ENCODE measurements at regions not wholly inside any gene's neighbourhood (a gene's known extent, or its start where the extent isn't known, plus 50 kb on each side); places are given as distances from the start of the nearest gene placed in this dataset.
"Not testable (repeated sequence)": the region's sequence is repeated elsewhere in the genome, so short reads cannot be mapped to it uniquely, and the experiment has no call there.

DNA sequence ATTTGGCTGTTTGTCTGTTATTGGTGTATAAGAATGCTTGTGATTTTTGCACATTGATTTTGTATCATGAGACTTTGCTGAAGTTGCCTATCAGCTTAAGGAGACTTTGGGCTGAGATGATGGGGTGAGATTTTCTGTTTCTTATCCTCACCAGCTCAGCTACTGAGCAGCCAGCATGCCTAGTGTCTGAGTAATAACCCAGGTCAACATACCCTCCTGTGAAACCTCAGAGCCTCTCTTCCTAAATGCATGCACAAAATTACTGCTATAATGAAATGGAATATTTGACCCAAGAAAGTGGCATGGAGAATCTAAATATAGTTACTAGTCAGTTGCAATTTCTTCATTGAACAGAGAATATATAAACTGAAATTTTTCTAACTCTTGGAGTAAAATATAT lies 220.8 kb downstream of the MINAR1 start:
- TF ChIP-seq CREB1 (IDR thresholded peaks at IDR 0.05); EZH2 (IDR thresholded peaks at IDR 0.05; ENCODE audit: low read depth, low read length, severe bottlenecking); POLR2A (IDR thresholded peaks at IDR 0.05; ENCODE audit: control extremely low read depth in 1 of 2, low read depth in 2 of 2, low read length in 2 of 2); CBX8 (IDR thresholded peaks at IDR 0.05; ENCODE audit: borderline replicate concordance, low read depth, low read length); ZNF274 (IDR thresholded peaks at IDR 0.05; ENCODE audit: borderline replicate concordance, extremely low read depth, low read length); CHD1 (IDR thresholded peaks at IDR 0.05; ENCODE audit: low read depth, low read length); RAD21 (IDR thresholded peaks at IDR 0.05 in 1 of 2, conservative IDR thresholded peaks at IDR 0.05 in 1 of 2; ENCODE audit: low read depth in 2 of 2, low read length in 2 of 2); POLR2AphosphoS5 (IDR thresholded peaks at IDR 0.05; ENCODE audit: low read depth, low read length); RFX5 (IDR thresholded peaks at IDR 0.05; ENCODE audit: borderline replicate concordance, low read depth, low read length); ASH2L (IDR thresholded peaks at IDR 0.05; ENCODE audit: low read length): not testable (repeated sequence)
- TF ChIP-seq, protein P1, sequence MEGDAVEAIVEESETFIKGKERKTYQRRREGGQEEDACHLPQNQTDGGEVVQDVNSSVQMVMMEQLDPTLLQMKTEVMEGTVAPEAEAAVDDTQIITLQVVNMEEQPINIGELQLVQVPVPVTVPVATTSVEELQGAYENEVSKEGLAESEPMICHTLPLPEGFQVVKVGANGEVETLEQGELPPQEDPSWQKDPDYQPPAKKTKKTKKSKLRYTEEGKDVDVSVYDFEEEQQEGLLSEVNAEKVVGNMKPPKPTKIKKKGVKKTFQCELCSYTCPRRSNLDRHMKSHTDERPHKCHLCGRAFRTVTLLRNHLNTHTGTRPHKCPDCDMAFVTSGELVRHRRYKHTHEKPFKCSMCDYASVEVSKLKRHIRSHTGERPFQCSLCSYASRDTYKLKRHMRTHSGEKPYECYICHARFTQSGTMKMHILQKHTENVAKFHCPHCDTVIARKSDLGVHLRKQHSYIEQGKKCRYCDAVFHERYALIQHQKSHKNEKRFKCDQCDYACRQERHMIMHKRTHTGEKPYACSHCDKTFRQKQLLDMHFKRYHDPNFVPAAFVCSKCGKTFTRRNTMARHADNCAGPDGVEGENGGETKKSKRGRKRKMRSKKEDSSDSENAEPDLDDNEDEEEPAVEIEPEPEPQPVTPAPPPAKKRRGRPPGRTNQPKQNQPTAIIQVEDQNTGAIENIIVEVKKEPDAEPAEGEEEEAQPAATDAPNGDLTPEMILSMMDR (IDR thresholded peaks at IDR 0.05; ENCODE audit: control extremely low read depth in 1 of 3, insufficient read depth in 1 of 3, low read depth in 1 of 3, low read length in 3 of 3), result not testable (repeated sequence)

All from H1 (cell line).